GM10248 (cell line): ENCODE measurements at regions not wholly inside any gene's neighbourhood (a gene's known extent, or its start where the extent isn't known, plus 50 kb on each side); places are given as distances from the start of the nearest gene placed in this dataset.

Experiments used
- CTCF ChIA-PET: fragments of 300-600 bp; sonication (Branson Sonifier 250); formaldehyde crosslinking; extraction: SDS; loops from one replicate; lab custom pipeline; 2021; ENCODE audit warnings: antibody characterized with exemption; lab: Yijun Ruan, JAX
- POLR2A ChIA-PET: fragments of 350-650 bp; sonication (Branson Sonifier 250); formaldehyde crosslinking; extraction: SDS; loops from one replicate; lab custom pipeline; 2020; ENCODE audit warnings: antibody characterized with exemption; lab: Yijun Ruan, JAX
- DNase-seq: peaks from one replicate; pipeline ENCODE4 v3.0.0; 2012; ENCODE audit errors: extremely low spot score
- CTCF ChIP-seq: IDR thresholded peaks from 2 replicates; pipeline ENCODE4 v1.5.1; 2012; ENCODE audit warnings: mild to moderate bottlenecking, low read depth; ENCODE audit errors: extremely low read depth, missing control alignments, control extremely low read depth

- no peak for TF ChIP-seq CTCF
- DNase-seq: no peak
- ChIA-PET CTCF (no interaction called here), POLR2A (no interaction called here)
Measured at GRCh38 chr1:5367306-5367705, 624.9 kb downstream of the NPHP4 start.

GRCh38 chr1:5365751-5366150 is 626.5 kb downstream of the NPHP4 start:
- DNase-seq: no peak
- CTCF ChIA-PET: no interaction called here
- no peak for TF ChIP-seq CTCF
- POLR2A ChIA-PET: no interaction called here

- no peak for TF ChIP-seq CTCF
- CTCF ChIA-PET: no interaction called here
- POLR2A ChIA-PET: no interaction called here
Measured at GRCh38 chr1:5364591-5364990, 627.6 kb downstream of the NPHP4 start.

GRCh38 chr1:5354681-5355080 is 637.5 kb downstream of the NPHP4 start:
- TF ChIP-seq CTCF: no peak
- DNase-seq: no peak
- POLR2A ChIA-PET: no interaction called here
- CTCF ChIA-PET: interaction anchor here (1.3 kb wide), 1 partner anchor 28 kb away, joined by 3 read pairs; no protein-coding TSS in a partner anchor

More at GRCh38 chr1:5364591-5364990, 627.6 kb downstream of the NPHP4 start:
- DNase-seq: no peak

GRCh38 chr1:5351366-5351765 is 640.9 kb downstream of the NPHP4 start:
- ChIA-PET POLR2A (no interaction called here), CTCF (no interaction called here)
- no peak for TF ChIP-seq CTCF
- DNase-seq: no peak

GRCh38 chr1:5349526-5349925 is 642.7 kb downstream of the NPHP4 start:
- ChIA-PET CTCF (interaction anchor here (1.5 kb wide), 1 partner anchor 11 kb away, joined by 3 read pairs; no protein-coding TSS in a partner anchor), POLR2A (no interaction called here)
- no peak for TF ChIP-seq CTCF
- DNase-seq: no peak
